Fibroblast of villous mesenchyme (primary cell): ENCODE measurements at regions not wholly inside any gene's neighbourhood (a gene's known extent, or its start where the extent isn't known, plus 50 kb on each side); places are given as distances from the start of the nearest gene placed in this dataset.

Experiments used
- DNase-seq: peaks from one replicate; pipeline ENCODE4 v3.0.0-alpha.2; 2010; ENCODE audit warnings: low read depth
- H3K4me3 ChIP-seq: 2 replicates; pipeline ENCODE4 v1.5.1; 2011; ENCODE audit warnings: low read depth, mild to moderate bottlenecking, low read length
- TF ChIP-seq, protein P1 (sequence below): IDR thresholded peaks from 2 replicates; pipeline ENCODE4 v1.5.1; 2012; ENCODE audit warnings: low read depth, mild to moderate bottlenecking, low read length; ENCODE audit not compliant: insufficient read depth

GRCh38 chr7:49523870-49524269 is 249.6 kb upstream of the VWC2 start:
- TF ChIP-seq, protein P1, sequence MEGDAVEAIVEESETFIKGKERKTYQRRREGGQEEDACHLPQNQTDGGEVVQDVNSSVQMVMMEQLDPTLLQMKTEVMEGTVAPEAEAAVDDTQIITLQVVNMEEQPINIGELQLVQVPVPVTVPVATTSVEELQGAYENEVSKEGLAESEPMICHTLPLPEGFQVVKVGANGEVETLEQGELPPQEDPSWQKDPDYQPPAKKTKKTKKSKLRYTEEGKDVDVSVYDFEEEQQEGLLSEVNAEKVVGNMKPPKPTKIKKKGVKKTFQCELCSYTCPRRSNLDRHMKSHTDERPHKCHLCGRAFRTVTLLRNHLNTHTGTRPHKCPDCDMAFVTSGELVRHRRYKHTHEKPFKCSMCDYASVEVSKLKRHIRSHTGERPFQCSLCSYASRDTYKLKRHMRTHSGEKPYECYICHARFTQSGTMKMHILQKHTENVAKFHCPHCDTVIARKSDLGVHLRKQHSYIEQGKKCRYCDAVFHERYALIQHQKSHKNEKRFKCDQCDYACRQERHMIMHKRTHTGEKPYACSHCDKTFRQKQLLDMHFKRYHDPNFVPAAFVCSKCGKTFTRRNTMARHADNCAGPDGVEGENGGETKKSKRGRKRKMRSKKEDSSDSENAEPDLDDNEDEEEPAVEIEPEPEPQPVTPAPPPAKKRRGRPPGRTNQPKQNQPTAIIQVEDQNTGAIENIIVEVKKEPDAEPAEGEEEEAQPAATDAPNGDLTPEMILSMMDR, result no peak
- DNase-seq, result no peak
- H3K4me3 ChIP-seq, result no peak overlapping the region

DNA sequence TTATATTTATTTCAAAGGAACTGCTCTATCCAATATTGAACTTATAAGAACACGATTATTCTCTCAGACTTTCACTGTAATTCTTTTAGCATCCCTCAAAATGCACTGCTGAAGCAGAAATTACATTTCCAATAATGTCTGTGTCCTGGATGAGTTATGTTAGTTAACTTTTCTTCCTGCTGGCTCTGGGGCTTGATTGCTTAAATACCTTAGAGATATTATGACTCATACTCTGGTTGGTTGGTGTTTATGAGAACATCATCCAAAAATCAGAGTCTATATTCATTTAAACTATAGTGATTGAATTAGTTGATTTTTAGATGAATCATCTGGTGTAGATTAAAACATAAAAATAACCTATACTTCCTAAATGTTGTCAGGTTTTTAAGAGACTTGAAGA is 246.3 kb upstream of the VWC2 start:
- no peak for DNase-seq
- no peak overlapping the region for H3K4me3 ChIP-seq
- TF ChIP-seq, protein P1, result no peak

DNA sequence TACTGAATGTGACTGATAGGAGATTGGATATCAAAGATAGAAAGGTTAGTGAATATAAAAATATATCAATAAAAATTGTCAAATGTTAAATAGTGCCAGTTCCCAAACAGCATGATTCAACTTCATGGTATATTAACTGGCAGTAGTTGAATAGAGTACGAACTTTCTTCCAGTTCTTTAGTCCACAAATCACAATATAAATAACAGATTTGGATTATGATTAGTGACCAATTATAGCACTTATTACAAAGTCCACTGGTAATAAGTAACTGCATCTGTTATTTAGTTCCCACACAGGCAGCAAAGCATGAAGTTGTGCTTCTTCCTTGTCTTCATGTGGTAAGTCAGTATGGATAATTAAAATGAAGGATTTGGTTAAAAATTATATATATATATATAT is 243.0 kb upstream of the VWC2 start:
- no peak for DNase-seq
- TF ChIP-seq, protein P1, result no peak
- H3K4me3 ChIP-seq, result no peak overlapping the region

DNA sequence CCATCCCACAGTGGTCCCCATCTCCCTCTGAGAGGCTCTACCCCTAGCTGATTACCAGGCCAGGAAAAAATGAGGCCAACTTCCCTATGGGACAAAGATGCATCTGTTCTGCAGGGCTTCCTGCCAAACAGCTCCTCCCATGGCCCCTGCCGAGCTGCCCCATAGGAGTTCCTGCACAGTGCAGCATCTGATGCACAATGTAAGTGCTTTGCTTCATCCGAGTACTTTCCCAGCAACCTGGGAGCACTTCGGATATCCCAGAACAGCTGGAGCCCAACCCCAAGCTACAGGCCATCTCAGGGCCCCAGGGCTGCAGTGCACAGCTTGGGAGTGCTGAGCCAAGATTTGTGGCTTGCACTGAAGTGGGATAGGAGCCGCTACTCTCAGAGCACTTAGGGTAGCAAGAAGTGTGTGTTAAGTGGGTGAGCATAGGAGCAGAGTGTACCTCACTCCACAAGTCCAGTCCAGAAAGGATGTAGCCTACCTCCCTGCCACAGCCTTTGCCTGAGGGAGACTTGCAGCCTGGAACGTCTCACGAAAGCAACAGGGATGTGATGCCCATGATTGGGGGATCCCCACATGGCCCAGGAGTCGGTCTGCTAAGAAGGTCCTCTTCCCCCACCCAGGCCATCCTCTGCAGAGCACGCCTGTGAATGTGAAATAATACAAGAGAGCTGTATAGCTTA is 209.6 kb upstream of the VWC2 start:
- no peak for DNase-seq
- TF ChIP-seq, protein P1, result no peak
- H3K4me3 ChIP-seq, result no peak overlapping the region

DNA sequence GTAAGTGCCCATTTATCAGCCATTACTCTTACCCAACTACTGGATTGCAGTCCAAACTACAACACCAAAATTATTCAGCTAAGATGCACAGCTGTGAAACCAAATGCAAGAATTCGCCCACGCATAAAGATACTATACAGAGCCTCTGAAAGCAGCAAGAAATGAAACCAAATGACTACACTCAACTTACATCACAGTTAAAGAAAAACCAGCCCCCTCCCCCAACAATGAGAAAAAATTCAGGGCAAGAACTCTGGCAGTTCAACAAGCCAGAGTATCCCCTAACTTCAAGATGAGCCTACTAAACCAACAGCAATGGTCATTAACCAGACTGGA is 209.1 kb upstream of the VWC2 start:
- TF ChIP-seq, protein P1, result no peak
- no peak for DNase-seq
- H3K4me3 ChIP-seq, result no peak overlapping the region

DNA sequence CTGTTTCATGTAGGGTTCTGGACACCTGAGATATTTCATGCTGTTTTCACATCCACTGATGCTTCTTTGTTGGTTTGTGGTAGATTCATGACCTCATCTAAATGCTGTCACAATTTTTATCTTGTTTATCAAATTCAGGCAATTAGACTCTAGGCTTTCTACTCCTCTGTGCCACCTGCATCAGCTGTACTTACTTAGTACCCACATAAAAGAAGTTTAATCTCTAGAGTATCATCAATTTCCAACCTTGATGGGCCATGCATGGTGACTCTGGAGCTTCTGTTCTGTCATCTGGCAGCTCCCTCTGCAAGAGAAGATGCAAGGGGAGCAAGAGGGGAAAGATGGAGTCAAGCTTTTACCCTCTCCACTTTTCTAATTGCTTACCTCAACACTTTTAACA is 195.9 kb upstream of the VWC2 start:
- H3K4me3 ChIP-seq, result no peak overlapping the region
- no peak for DNase-seq
- TF ChIP-seq, protein P1, result no peak

GRCh38 chr7:49579408-49579807 is 194.0 kb upstream of the VWC2 start:
- no peak overlapping the region for H3K4me3 ChIP-seq
- TF ChIP-seq, protein P1, result no peak
- no peak for DNase-seq
